ENCODE measurements at regions not wholly inside any gene's neighbourhood (a gene's known extent, or its start where the extent isn't known, plus 50 kb on each side); places are given as distances from the start of the nearest gene placed in this dataset.

DNA sequence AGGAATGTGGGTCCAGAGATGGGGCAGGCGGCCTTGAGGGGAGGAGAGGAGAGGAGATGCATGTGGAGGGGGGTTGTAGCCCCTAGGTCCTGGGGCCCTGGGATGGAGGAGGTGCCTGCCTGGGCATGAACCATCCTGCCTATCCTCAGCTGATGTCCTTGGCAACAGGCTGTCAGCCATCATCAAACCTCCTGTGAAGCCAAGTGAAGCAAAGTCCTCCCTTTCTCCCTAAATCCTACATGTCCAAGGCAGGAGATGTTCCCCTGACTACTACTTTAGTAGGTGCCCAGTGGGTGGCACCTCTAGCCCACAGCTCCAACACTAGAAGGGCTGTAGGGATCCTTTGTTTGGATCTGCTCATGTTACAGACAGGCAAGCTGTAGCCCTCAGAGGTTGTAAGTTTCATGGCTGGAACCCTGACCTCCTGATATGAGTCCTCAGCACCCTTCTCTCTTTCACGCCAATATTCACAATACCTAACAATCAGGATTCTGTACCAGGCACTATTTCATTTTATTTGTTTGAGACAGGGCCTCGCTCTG lies 66.6 kb upstream of the SYPL1 start:
- Histone ChIP-seq H3K9me3 (no peaks in the 10 kb centered on the region), H3K4me1 (peaks cover 0 to 6% (median 0%) of the 10 kb centered on the region in 4 donors), H3K27me3 (no peaks in the 10 kb centered on the region), H3K36me3 (no peaks in the 10 kb centered on the region), H3K4me3 (no peak overlapping the region), H3K27ac (no peak overlapping the region)
- TF ChIP-seq, protein P1, sequence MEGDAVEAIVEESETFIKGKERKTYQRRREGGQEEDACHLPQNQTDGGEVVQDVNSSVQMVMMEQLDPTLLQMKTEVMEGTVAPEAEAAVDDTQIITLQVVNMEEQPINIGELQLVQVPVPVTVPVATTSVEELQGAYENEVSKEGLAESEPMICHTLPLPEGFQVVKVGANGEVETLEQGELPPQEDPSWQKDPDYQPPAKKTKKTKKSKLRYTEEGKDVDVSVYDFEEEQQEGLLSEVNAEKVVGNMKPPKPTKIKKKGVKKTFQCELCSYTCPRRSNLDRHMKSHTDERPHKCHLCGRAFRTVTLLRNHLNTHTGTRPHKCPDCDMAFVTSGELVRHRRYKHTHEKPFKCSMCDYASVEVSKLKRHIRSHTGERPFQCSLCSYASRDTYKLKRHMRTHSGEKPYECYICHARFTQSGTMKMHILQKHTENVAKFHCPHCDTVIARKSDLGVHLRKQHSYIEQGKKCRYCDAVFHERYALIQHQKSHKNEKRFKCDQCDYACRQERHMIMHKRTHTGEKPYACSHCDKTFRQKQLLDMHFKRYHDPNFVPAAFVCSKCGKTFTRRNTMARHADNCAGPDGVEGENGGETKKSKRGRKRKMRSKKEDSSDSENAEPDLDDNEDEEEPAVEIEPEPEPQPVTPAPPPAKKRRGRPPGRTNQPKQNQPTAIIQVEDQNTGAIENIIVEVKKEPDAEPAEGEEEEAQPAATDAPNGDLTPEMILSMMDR (IDR thresholded peaks at IDR 0.05): no peak
- TF ChIP-seq POLR2A (IDR thresholded peaks at IDR 0.05): no peak
- no peak for DNase-seq

DNA sequence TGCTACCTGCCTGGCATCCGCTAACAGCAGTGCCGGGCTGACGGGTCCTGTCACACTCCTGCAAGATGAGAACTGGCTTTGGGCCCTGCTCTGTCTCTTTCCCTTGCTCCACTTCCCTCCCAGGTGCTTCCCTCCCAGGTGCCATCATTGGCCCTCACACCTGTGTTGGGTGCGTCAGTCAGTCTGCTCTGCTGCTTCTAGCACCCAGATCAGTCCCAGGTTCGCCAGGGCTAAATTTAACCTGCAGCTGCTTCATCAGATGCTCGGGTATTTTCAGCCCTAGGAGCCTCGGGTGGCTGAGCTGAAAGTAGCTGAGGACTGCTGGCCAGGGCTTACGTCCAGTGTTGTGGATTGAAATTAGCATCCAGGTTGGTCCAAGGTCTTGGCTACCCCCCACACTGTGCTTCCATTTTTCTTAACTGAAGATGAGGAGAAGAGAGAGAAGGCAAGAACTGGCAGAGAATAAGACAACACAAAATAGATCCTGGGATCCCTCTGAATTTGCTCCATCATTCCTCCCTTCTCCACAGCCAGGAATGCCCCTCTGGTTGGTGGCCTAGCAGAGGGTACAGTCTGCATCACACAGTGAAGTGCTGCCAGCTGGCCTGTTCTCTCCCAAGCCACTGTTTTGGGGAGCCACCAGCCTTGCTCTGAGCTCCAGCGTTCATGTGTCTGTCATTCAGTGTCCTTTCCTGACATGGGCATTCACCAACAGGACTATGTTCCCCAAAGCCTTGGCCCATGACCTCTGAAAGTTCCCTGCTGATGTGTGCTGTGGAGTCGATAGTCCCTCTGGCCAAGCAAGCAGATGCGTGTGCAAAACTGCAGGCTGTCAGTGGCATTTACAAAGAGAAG lies 65.9 kb upstream of the SYPL1 start:
- DNase-seq: no peak
- H3K27ac ChIP-seq: no peak overlapping the region

DNA sequence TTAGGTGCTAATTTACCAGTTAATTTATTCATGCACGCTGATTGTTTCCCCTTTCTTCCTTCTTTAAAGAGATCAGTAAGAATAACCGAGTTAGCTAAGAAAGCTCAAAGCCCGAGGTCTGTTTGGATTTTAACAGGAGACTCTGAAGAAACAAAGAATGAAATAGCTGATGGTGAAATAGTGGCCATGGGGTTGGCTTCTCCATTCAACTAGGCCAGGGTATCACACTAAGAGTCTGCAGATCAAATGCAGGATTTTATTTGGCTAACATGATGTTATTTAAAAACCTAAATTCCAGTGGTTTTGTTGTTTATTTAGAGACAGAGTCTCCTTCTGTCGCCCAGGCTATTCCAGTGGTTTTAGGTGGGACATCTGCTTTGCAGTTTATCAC lies 65.2 kb upstream of the SYPL1 start:
- Histone ChIP-seq H3K36me3 (no peaks in the 10 kb centered on the region), H3K4me1 (peaks cover 0 to 6% (median 0%) of the 10 kb centered on the region in 4 donors), H3K9me3 (no peaks in the 10 kb centered on the region), H3K27me3 (no peaks in the 10 kb centered on the region), H3K4me3 (no peak overlapping the region), H3K27ac (no peak overlapping the region)
- DNase-seq: no peak
- TF ChIP-seq, protein P1 (IDR thresholded peaks at IDR 0.05): no peak
- TF ChIP-seq POLR2A (IDR thresholded peaks at IDR 0.05): no peak

More for the DNA sequence above, 65.9 kb upstream of the SYPL1 start:
- Histone ChIP-seq H3K27me3 (no peaks in the 10 kb centered on the region), H3K4me1 (peaks cover 0 to 6% (median 0%) of the 10 kb centered on the region in 4 donors), H3K36me3 (no peaks in the 10 kb centered on the region), H3K9me3 (no peaks in the 10 kb centered on the region), H3K4me3 (no peak overlapping the region)
- TF ChIP-seq, protein P1 (IDR thresholded peaks at IDR 0.05): no peak
- TF ChIP-seq POLR2A (IDR thresholded peaks at IDR 0.05): no peak

DNA sequence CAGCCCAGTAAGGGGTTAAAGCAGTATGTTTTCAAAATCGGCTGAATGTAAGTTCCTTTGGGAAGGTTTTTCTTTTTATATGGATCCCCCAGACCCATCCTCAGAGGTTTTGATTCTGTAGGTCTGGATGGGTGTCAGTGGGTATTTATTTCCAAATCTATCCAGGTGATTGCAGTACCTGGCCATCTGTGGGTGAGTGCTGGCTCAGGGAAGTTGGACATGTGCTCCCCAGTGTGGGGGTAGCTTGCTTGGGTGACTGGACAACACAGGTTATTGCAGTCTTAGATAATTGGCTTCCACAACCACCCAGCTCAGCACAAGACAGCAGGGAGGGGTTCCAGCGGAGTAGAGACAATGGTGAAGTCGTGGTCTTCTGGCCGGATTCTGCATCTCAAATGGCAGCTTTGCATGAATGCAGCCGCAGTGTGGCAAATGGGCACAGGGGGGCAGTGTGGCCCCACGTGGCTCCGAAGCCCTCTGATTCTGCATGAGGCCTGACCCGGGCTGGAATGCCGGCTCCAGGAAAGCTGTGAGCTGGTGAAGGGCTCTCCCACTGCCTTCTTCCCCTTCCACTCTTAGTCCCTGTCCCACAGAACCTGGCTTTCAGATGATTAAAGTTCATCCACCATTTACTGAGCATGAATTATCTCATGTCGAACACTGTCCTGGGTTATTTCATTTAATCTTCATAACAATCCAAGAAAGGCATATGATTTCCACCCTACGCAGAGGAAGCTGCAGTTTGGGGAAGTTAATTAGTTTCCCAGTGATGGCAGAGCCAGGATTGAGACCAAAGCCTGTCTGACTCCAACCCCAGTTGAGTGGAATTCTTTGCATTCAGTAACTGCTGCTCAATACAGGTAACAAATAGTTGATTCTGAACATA lies 64.5 kb upstream of the SYPL1 start:
- TF ChIP-seq, protein P1 (IDR thresholded peaks at IDR 0.05): peak; percentile 64 to 98 (median 93)
- peak in 1 of 2 donors; percentile 19 for TF ChIP-seq POLR2A (IDR thresholded peaks at IDR 0.05)

DNA sequence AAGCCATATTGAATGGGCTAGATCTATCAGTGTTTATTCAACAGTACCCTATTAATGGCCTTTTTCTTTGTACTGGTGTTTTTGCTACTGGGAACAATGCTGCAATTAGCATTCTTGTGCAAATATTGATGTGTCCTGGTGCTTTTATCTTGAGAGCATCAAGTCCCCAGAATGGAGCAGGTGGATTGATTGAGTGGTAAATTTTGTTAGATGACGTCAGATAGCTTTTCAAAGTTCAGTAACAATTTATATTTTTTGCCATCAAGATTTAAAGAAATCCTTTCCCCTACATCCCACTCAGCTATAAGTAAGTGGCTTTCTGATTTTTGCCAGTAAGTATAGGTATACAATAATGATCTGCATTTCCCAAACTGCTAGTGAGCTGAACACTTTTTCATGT lies 63.4 kb upstream of the SYPL1 start:
- no peaks in the 10 kb centered on the region for H3K27me3 ChIP-seq
- TF ChIP-seq, protein P1 (IDR thresholded peaks at IDR 0.05): no peak
- no peak for TF ChIP-seq POLR2A (IDR thresholded peaks at IDR 0.05)
- no peak overlapping the region for H3K27ac ChIP-seq
- H3K9me3 ChIP-seq: no peaks in the 10 kb centered on the region
- no peak overlapping the region for H3K4me3 ChIP-seq
- no peaks in the 10 kb centered on the region for H3K36me3 ChIP-seq
- H3K4me1 ChIP-seq: peaks cover 0 to 6% (median 0%) of the 10 kb centered on the region in 4 donors
- DNase-seq: no peak

More for the DNA sequence above, 64.5 kb upstream of the SYPL1 start:
- Histone ChIP-seq H3K27me3 (no peaks in the 10 kb centered on the region), H3K36me3 (no peaks in the 10 kb centered on the region), H3K27ac (no peak overlapping the region), H3K4me1 (peaks cover 0 to 6% (median 0%) of the 10 kb centered on the region in 4 donors), H3K4me3 (no peak overlapping the region), H3K9me3 (no peaks in the 10 kb centered on the region)
- peak; percentile 67 to 90 (median 84) for DNase-seq
